ENCODE measurements at regions not wholly inside any gene's neighbourhood (a gene's known extent, or its start where the extent isn't known, plus 50 kb on each side); places are given as distances from the start of the nearest gene placed in this dataset.

GRCh38 chr2:14120376-14120775 lies 512.1 kb upstream of the LRATD1 start:
- no peaks in the 10 kb centered on the region for H3K36me3 ChIP-seq
- no peaks in the 10 kb centered on the region for H3K9me3 ChIP-seq (ENCODE audit: low read depth)
- TF ChIP-seq, protein P1, sequence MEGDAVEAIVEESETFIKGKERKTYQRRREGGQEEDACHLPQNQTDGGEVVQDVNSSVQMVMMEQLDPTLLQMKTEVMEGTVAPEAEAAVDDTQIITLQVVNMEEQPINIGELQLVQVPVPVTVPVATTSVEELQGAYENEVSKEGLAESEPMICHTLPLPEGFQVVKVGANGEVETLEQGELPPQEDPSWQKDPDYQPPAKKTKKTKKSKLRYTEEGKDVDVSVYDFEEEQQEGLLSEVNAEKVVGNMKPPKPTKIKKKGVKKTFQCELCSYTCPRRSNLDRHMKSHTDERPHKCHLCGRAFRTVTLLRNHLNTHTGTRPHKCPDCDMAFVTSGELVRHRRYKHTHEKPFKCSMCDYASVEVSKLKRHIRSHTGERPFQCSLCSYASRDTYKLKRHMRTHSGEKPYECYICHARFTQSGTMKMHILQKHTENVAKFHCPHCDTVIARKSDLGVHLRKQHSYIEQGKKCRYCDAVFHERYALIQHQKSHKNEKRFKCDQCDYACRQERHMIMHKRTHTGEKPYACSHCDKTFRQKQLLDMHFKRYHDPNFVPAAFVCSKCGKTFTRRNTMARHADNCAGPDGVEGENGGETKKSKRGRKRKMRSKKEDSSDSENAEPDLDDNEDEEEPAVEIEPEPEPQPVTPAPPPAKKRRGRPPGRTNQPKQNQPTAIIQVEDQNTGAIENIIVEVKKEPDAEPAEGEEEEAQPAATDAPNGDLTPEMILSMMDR (IDR thresholded peaks at IDR 0.05; ENCODE audit: low read depth, low read length), result no peak
- H3K4me1 ChIP-seq (ENCODE audit: low read depth), result no peaks in the 10 kb centered on the region
- no peak for DNase-seq (ENCODE audit: low read depth in 1 of 2, low spot score in 1 of 2)
- no peaks in the 10 kb centered on the region for H3K27me3 ChIP-seq
- no peak overlapping the region for H3K4me3 ChIP-seq
- no peak overlapping the region for H3K27ac ChIP-seq

DNA sequence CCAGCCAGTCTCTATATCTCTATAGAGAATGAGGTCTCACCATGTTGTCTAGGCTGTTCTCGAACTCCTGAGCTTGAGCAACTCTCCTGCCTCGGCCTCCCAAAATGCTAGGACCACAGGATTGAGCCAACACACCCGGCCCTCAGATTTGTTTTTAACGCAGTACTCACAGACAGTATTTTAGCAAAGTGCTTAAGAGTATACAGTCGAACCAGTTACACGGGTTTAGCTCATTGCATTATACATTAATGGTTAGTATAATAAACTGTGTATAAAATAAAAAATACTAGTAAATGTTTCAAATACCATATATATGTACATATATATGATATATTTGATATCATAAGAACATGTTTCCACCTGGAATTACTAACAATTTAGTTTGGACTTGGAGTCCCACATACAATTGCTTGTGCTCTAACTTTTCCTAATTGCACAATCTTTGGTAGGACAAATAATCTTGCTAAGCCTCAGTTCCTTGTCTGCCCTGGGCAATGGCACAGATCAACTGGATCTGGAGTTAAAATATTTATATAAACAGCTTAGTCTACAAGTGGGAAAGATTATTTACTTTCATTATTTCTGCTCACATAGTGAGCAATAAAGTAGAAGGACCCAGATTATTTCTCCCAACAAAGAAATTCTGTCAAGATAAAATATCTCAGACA lies 508.9 kb upstream of the LRATD1 start:
- TF ChIP-seq, protein P1 (IDR thresholded peaks at IDR 0.05; ENCODE audit: low read depth, low read length), result no peak
- DNase-seq (ENCODE audit: low read depth in 1 of 2, low spot score in 1 of 2), result no peak
- Histone ChIP-seq H3K36me3 (no peaks in the 10 kb centered on the region), H3K4me3 (no peak overlapping the region), H3K27me3 (no peaks in the 10 kb centered on the region), H3K27ac (no peak overlapping the region), H3K4me1 (ENCODE audit: low read depth) (no peaks in the 10 kb centered on the region), H3K9me3 (ENCODE audit: low read depth) (no peaks in the 10 kb centered on the region)

DNA sequence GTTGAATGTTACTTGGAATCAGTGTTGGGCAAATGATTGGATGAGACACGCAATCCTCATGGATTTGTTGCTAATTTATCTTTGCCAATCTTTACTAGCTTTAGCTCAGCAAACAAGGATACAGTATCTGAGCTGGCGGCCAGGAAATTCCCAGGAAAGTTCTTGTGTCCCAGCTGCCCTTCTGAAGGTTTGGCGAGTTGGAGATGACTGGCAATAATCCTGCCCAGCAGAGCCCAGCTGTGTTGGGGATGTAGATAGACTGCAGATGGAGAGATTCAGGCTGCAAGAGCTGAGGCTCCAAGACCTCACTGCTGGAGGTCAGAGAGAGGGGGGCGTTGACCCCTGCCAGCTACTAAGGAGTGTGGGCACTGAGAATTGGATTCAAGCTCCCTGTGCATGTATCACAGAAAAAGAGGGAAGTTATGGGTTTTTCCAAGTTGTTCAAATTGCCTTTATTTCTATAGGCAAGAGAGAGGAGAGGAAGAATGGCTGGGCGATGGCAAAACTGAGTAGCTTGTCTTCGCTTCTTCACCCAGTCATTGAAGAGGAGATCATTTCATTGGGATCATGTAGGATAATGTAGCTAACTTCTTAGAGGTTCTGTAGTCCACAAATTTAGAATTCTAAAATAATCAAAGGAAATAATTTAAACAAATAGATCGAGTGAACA lies 506.8 kb upstream of the LRATD1 start:
- DNase-seq (ENCODE audit: low read depth in 1 of 2, low spot score in 1 of 2), result no peak
- Histone ChIP-seq H3K27ac (no peak overlapping the region), H3K27me3 (no peaks in the 10 kb centered on the region), H3K4me1 (ENCODE audit: low read depth) (no peaks in the 10 kb centered on the region), H3K36me3 (no peaks in the 10 kb centered on the region), H3K9me3 (ENCODE audit: low read depth) (no peaks in the 10 kb centered on the region), H3K4me3 (no peak overlapping the region)
- TF ChIP-seq, protein P1 (IDR thresholded peaks at IDR 0.05; ENCODE audit: low read depth, low read length), result no peak

GRCh38 chr2:14126846-14127245 lies 505.7 kb upstream of the LRATD1 start:
- Histone ChIP-seq H3K9me3 (ENCODE audit: low read depth) (no peaks in the 10 kb centered on the region), H3K4me3 (no peak overlapping the region), H3K36me3 (no peaks in the 10 kb centered on the region), H3K27ac (no peak overlapping the region), H3K27me3 (no peaks in the 10 kb centered on the region), H3K4me1 (ENCODE audit: low read depth) (no peaks in the 10 kb centered on the region)
- TF ChIP-seq, protein P1 (IDR thresholded peaks at IDR 0.05; ENCODE audit: low read depth, low read length), result no peak
- DNase-seq (ENCODE audit: low read depth in 1 of 2, low spot score in 1 of 2), result no peak

DNA sequence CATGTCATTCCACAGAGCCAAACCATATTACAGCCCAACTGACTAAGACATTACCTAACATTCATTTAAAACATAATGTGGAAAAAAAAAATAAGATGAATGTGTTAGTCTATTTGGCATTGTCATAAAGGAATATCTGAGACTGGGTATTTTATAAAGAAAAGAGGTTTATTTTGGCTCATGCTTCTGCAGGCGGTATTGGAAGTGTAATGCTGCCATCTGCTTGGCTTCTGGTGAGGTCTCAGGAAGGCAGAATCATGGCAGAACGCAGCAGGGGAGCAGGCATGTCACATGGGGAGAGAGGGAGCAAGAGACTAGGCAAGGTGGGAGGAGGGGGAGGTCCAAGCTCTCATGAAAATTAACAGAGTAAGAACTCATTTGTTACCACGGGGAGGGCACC lies 504.8 kb upstream of the LRATD1 start:
- no peak for DNase-seq (ENCODE audit: low read depth in 1 of 2, low spot score in 1 of 2)
- Histone ChIP-seq H3K27ac (no peak overlapping the region), H3K27me3 (no peaks in the 10 kb centered on the region), H3K9me3 (ENCODE audit: low read depth) (no peaks in the 10 kb centered on the region), H3K4me1 (ENCODE audit: low read depth) (no peaks in the 10 kb centered on the region), H3K4me3 (no peak overlapping the region), H3K36me3 (no peaks in the 10 kb centered on the region)
- TF ChIP-seq, protein P1 (IDR thresholded peaks at IDR 0.05; ENCODE audit: low read depth, low read length), result no peak

All from cardiac muscle cell (in vitro differentiated cells and primary cell).